RCC 7860 (cell line): ENCODE measurements at regions not wholly inside any gene's neighbourhood (a gene's known extent, or its start where the extent isn't known, plus 50 kb on each side); places are given as distances from the start of the nearest gene placed in this dataset.
A peak's percentile ranks its signal among the peaks of the same experiment; 100 is the strongest.

Experiments used
- DNase-seq: peaks from one replicate; pipeline ENCODE4 v3.0.0-alpha.2; 2015; ENCODE audit warnings: low spot score
- FAIRE-seq: peaks from 2 replicates; lab custom pipeline; 2012; peaks lifted over from hg19 to GRCh38; lab: Jason Lieb, UNC

GRCh38 chr2:239584986-239585385 lies 184.2 kb upstream of the HDAC4 start:
- DNase-seq (no peak), FAIRE-seq (no peak)

DNA sequence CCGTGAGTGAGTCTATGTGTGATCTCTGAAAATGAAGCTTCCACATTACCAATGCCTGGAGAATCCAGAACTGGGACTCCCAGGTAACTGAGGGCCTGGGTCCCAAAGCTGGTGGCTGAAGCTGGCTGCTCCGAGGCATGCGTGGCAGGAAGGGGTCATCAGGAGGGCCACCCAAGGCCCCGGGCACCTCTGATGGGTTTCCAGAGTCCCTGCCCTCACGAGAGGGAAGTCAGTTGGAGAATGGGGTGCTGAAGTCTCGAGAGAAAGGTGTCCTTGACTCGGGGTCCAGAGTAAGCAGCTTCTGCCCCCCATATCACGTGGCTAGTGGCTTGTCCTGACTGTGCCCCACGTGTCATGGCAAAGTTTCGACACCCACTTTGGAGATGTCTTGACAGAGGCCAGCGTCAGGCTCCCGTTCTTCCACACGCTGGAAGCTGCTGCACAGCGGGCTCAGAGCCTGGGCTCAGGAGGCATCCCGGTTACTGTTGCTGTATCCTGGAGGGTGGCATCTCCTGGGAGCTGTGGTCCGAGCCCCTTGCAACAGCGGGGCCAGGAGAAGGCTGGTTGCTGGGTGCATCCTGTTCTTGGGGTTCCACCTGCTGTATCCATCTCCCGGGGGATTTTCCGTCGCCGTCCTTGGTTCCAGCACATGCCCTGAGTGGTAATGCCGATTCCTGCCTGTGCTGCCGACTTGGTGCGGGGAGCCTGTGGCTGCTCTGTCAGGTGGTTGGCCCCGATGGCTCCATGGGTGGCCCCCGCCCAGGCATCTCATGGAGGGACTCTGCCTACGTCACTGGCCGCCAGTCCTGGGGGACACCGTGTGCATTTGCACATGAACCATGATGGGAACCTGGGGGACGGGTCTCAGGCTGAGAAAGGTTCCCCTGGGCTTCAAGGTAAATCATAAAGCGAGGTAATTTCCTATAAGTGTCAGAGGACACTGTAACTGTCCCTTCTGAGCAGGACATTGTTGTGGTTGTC lies 183.3 kb upstream of the HDAC4 start:
- no peak for DNase-seq
- FAIRE-seq = no peak

DNA sequence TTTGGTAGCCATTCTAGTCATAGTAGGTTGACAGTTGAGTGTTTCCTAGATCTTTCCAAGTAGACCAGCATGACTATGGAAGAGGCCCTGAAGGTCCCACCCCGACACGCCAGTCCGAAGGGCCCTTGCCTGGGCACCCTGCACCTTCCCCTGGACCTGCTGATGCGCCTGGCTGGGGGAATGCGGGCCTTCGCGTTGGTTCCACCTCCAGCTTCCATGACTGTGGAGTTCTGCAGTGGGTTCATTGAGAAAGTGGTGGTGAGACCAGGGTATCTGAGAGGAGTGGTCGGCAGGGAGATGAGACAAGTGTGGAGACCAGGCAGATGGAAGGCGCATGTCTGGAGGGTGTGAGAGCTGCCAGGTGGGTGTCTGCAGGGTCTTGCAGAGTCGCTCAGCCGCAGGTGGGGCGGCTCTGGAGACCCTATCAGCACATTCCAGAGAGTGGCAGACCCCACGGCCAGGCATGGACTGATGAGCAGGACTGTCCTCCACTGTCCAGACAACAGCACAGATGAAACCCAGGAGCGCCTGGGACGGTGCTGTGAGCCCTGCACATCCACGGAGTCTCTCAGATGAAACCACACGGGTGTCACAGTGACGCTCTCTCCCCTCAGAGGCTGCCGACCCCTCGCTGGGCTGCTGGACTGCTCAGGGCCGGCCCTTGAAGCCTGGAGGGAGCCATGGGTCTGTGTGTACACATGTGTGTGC lies 182.5 kb upstream of the HDAC4 start:
- FAIRE-seq (no peak), DNase-seq (no peak)

DNA sequence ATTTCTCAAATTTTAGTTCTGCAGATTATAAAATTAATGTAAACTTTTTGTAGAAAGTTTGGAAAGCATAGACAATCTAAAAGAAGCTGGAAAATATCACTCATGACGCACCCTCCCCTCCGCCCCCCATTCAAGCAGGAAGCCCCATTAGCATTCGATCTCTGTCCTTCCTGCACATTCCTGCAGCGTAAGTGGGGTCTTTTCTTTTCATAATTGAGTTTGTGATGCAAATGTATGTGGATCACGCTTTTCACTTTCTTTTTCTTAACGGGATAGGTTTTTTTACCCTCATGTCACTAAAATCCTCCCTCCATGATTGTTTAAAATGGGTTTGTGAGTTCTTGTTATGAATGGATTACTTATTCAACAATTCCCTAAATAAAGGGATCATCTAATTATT lies 181.7 kb upstream of the HDAC4 start:
- DNase-seq (no peak), FAIRE-seq (no peak)

GRCh38 chr2:239581352-239581901 lies 180.6 kb upstream of the HDAC4 start:
- DNase-seq = no peak
- FAIRE-seq = no peak

- no peak for DNase-seq
- FAIRE-seq = no peak
Measured at GRCh38 chr2:239580199-239580527, 179.3 kb upstream of the HDAC4 start.

- no peak for DNase-seq
- FAIRE-seq = no peak
Measured at GRCh38 chr2:239579524-239580198, 178.8 kb upstream of the HDAC4 start.

GRCh38 chr2:239579081-239579480 lies 178.3 kb upstream of the HDAC4 start:
- no peak for FAIRE-seq
- no peak for DNase-seq

DNA sequence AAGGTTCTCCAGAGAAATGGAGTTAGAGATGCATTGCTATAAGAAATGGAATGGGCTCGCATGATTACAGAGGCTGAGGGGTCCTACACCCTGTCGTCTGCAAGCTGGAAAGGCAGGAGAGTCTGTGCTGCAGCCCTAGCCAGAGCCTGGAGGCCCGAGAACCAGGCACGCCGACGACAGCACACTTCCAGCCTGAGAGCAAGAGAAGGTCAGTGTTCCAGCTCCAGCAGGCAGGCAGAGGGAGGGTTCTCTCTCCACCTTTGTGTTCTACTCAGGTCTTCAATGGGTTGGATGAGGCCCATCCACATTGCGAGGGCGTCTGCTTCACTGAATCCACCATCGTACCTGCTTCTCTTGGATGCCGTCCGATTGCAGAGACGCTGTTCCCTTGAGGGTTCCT lies 177.6 kb upstream of the HDAC4 start:
- DNase-seq (no peak), FAIRE-seq (no peak)

DNA sequence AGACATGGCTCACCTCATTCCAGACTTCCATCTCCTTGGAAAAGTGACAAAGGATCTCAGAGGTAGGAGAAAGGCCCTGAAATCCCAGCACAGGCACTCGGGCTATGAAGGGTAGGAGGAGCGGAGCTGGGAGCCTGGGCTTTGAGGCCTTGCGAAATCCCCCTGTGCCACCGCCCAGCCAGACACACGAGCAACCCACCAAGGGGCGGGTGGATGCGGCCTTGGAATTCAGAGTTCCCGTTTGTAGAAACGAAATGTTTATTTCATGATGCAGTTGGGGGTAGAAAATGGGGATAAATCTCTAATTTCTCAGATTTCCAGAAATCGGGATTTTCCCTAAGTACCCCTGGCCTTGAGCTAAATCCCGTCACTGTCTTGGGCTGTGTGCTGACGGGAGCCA lies 177.1 kb upstream of the HDAC4 start:
- no peak for DNase-seq
- FAIRE-seq = no peak

GRCh38 chr2:239576784-239577685 lies 176.2 kb upstream of the HDAC4 start:
- FAIRE-seq = no peak
- no peak for DNase-seq

DNA sequence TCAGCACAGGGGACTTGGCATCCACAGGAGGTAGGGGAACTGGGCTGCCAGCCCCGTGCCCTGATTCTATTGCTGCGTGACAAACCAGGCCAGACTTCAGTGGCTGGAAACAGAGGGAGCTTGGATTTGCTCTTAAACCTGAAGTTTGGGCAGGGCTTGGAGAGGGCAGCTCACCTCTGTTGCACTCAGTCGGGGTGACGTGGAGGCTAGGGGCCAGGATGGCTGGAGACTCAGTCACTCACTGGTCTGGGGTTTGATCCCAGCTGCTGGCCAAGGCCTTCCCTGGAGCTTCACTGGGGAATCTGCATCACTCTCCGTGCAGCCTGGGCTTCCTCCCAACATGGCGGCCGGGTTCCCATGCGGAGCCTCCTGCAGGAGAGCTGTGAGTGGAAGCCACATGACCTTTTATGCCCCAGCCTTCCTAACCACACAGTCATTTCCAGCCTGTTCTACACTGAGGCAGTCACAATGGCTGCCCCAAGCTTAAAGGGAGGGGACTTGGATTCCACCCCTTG lies 175.2 kb upstream of the HDAC4 start:
- DNase-seq (no peak), FAIRE-seq (no peak)

DNA sequence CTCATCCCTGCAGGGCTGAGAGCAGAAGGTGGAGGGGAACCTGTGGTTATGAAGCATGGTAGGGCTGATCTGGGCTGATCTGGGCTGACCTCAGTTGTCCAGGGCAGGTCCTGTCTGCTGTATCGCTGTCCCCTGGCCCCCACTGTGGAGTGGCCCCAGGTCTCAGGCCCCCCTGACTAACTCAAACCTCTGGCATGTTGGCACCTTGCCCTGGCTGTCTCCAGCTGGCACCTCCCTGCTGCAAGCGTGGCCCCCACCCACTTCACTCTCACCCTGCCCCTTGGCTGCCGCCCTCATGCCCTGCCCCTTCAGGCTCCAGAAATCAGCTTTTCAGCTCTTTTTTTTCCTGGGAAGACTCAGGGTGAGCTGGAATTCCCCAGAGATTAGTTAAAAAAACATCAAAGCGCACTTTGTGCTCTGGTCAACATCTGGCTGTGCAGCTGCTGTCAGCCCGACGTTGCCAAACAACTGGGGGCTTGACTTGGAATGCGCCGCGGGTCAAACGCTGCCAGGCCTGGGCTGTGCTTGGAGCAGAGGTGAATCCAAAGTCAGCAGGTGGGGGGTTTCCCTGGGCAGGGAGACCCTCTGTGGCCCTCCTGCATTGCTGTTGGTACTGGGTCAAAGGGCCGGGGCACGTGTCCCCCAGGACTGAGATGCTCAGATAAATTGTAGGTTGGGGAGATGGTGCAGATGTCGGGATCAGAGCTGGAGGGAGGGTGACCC lies 173.8 kb upstream of the HDAC4 start:
- FAIRE-seq (no peak), DNase-seq (no peak)

GRCh38 chr2:239574054-239574433 lies 173.2 kb upstream of the HDAC4 start:
- no peak for FAIRE-seq
- no peak for DNase-seq

DNA sequence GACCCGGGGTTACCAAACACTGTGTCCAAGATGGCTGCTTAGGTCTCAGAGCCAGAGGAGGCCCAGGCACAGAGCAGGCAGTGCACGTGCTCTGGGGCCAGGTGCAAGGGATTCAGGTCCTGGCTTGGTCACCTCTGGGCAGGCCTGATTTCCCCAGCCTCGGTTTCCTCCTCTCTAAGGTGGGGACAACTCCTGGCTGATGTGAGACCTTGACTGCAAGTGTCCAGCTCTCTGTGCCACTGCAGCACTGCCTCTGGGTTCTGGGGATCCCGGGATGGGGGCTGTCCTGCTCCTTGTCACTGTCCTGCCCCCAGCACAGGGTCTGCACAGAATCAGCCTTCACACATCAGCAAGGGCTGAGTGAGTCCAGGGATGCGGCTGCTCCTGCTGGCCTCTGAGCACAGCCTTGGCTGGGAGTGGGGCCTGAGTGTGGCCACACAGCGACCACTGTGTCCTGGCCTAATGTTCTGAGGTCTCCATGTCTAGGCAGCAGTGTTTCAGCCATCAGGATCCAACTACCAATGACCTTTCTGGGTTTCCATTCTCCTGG lies 170.2 kb upstream of the HDAC4 start:
- DNase-seq (no peak), FAIRE-seq (no peak)

GRCh38 chr2:239570216-239570925 lies 169.6 kb upstream of the HDAC4 start:
- FAIRE-seq (no peak), DNase-seq (no peak)

DNA sequence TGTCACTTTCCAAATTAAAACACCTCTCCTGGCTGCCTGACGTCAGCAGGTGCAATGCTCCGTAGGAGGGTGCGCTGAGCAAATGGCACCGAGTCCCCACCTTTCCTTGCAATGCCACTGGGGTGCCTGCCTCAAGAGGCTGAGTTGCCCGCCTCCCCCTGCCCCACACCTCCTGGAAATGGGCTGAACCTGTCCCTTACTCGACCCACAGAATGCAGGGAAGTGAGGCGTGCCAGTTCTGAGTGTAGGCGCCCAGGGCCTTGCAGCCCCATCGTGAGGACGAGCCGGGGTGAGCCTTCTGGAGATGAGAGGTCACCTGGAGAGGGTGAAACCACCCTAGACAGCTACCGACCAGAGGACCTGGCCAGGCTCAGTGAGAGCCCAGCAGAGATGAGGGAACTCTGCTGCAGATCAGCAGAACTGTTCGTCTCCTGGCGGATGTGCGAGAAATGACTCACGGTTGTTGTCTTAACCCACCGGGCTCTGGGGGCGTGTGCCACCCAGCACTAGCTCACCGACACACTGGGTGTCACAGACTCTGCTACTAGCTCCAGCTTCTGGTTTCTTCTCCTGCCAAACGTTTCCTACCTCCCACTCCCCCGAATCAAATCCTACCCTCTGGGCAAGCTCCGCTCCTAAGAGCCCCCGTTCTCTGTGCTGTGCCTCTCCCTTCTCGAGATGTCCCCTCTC lies 168.7 kb upstream of the HDAC4 start:
- DNase-seq (peak; percentile 7), FAIRE-seq (no peak)

DNA sequence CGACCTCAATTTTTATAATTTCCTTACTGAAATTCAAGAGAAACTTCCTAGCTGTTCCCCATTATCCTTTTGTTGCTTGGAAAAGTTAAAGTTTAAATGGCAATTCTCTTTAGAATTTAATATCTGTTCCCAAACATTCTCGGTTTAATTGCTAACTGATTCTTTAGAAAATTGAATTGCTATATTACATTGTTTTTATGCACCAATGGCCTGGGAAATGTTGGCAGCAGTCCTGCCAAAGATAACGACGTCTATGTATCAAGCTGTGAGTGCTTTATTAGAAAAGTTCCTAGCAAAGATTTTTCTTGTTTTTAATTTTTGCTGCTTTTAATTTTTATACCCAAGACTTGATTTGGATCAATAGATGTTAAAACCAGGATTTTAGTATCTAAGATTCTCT lies 167.8 kb upstream of the HDAC4 start:
- DNase-seq (no peak), FAIRE-seq (no peak)
